Lower lobe of right lung (tissue), 2 donors: ENCODE measurements at regions not wholly inside any gene's neighbourhood (a gene's known extent, or its start where the extent isn't known, plus 50 kb on each side); places are given as distances from the start of the nearest gene placed in this dataset.
"Not testable (repeated sequence)": the region's sequence is repeated elsewhere in the genome, so short reads cannot be mapped to it uniquely, and the experiment has no call there.

Experiments
- ATAC-seq, 2 donors: fragments of 200-7000 bp; cut with Tn5 transposase; one replicate each; pipeline ENCODE4 v1.9.1; 2020 to 2022; ENCODE audit warnings: mild to moderate bottlenecking in 2 of 2, moderate library complexity in 2 of 2
- DNase-seq: peaks from one replicate; pipeline ENCODE4 v3.0.0-alpha.2; 2020
- H3K27ac ChIP-seq: fragments of 200-600 bp; one replicate; pipeline ENCODE4 v1.8.0; 2022
- H3K27me3 ChIP-seq: fragments of 200-600 bp; one replicate; pipeline ENCODE4 v1.8.0; 2022; ENCODE audit warnings: low read depth
- H3K36me3 ChIP-seq: fragments of 200-600 bp; one replicate; pipeline ENCODE4 v1.8.0; 2022; ENCODE audit warnings: mild to moderate bottlenecking
- H3K4me1 ChIP-seq: fragments of 200-600 bp; one replicate; pipeline ENCODE4 v1.8.0; 2022
- H3K4me3 ChIP-seq: fragments of 200-600 bp; one replicate; pipeline ENCODE4 v1.8.0; 2022; ENCODE audit warnings: mild to moderate bottlenecking
- H3K9me3 ChIP-seq: fragments of 200-600 bp; one replicate; pipeline ENCODE4 v1.8.0; 2022
- intact Hi-C: fragments of 100-400 bp; cut with DNase I; formaldehyde crosslinking; loops from one replicate; pipeline ENCODE4 v1.11.0; 2022
- TF ChIP-seq, protein P1 (sequence below): fragments of 200-600 bp; IDR thresholded peaks from one replicate; pipeline ENCODE4 v1.8.0; 2022; ENCODE audit warnings: antibody characterized with exemption, mild to moderate bottlenecking
- donor health status: DM: no; HTN: yes; CAD: no; lungs with severe emphysema.

GRCh38 chr4:95949136-95949765 is 109.4 kb downstream of the PDHA2 start:
- DNase-seq (no peak), ATAC-seq (no peak)
- TF ChIP-seq, protein P1, sequence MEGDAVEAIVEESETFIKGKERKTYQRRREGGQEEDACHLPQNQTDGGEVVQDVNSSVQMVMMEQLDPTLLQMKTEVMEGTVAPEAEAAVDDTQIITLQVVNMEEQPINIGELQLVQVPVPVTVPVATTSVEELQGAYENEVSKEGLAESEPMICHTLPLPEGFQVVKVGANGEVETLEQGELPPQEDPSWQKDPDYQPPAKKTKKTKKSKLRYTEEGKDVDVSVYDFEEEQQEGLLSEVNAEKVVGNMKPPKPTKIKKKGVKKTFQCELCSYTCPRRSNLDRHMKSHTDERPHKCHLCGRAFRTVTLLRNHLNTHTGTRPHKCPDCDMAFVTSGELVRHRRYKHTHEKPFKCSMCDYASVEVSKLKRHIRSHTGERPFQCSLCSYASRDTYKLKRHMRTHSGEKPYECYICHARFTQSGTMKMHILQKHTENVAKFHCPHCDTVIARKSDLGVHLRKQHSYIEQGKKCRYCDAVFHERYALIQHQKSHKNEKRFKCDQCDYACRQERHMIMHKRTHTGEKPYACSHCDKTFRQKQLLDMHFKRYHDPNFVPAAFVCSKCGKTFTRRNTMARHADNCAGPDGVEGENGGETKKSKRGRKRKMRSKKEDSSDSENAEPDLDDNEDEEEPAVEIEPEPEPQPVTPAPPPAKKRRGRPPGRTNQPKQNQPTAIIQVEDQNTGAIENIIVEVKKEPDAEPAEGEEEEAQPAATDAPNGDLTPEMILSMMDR: no peak
- Histone ChIP-seq H3K27me3 (no peaks in the 10 kb centered on the region), H3K4me1 (no peaks in the 10 kb centered on the region), H3K36me3 (no peaks in the 10 kb centered on the region), H3K27ac (no peak overlapping the region), H3K4me3 (no peak overlapping the region), H3K9me3 (no peaks in the 10 kb centered on the region)
- intact Hi-C loops: no loop called here

DNA sequence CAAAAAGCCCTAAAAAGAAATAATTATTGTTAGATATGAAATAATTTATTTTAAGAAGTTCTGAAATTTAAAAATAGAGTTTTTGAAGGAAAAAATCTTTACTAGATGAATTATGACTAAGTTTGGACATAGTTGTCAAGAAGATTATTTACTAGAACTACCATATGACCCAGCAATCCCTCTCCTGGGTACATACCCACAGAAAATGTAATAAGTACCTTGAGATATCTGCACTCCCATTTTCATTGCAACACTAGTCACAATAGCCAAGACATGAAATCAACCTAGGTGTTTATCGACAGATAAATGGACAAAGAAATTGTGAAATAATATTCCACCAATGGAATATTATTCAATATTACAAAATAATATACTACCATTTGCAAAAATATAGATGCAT is 109.9 kb downstream of the PDHA2 start:
- no peaks in the 10 kb centered on the region for H3K9me3 ChIP-seq
- intact Hi-C loops: no loop called here
- no peaks in the 10 kb centered on the region for H3K36me3 ChIP-seq
- no peak for ATAC-seq
- TF ChIP-seq, protein P1: no peak
- H3K4me3 ChIP-seq: no peak overlapping the region
- no peaks in the 10 kb centered on the region for H3K27me3 ChIP-seq
- no peak overlapping the region for H3K27ac ChIP-seq
- H3K4me1 ChIP-seq: no peaks in the 10 kb centered on the region
- no peak for DNase-seq

- DNase-seq, H3K4me3 ChIP-seq, H3K36me3 ChIP-seq, ATAC-seq, H3K27ac ChIP-seq, H3K27me3 ChIP-seq, intact Hi-C loops, H3K4me1 ChIP-seq, H3K9me3 ChIP-seq: not testable (repeated sequence)
Observed at GRCh38 chr4:95952538-95952937, 112.6 kb downstream of the PDHA2 start.

GRCh38 chr4:95956094-95956493 is 116.2 kb downstream of the PDHA2 start:
- DNase-seq (no peak), ATAC-seq (no peak)
- TF ChIP-seq, protein P1: no peak
- no peaks in the 10 kb centered on the region for H3K9me3 ChIP-seq
- H3K4me1 ChIP-seq: no peaks in the 10 kb centered on the region
- H3K27ac ChIP-seq: no peak overlapping the region
- H3K27me3 ChIP-seq: no peaks in the 10 kb centered on the region
- H3K4me3 ChIP-seq: no peak overlapping the region
- no peaks in the 10 kb centered on the region for H3K36me3 ChIP-seq
- intact Hi-C loops: no loop called here

DNA sequence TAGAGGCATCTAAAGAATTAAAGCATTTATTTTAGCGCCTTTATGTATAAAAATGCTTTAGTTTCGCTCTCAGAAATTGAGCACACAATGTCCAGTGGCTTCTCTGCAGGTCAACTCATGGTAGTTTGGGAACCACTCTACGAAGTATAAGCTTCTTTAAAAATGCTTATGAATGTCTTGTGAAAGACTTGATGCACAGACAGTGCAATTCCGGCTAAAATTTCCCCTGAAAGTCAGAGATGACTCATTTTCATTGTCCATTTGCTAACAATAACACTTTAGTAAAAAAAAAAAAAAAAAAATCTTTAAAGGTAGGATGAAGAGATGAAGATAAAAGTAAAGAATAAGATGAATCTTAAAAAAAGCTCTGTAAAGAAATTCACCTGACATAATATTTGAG is 117.2 kb downstream of the PDHA2 start:
- no peak overlapping the region for H3K27ac ChIP-seq
- H3K4me1 ChIP-seq: no peaks in the 10 kb centered on the region
- intact Hi-C loops: no loop called here
- no peaks in the 10 kb centered on the region for H3K36me3 ChIP-seq
- no peaks in the 10 kb centered on the region for H3K27me3 ChIP-seq
- DNase-seq (no peak), ATAC-seq (no peak)
- no peaks in the 10 kb centered on the region for H3K9me3 ChIP-seq
- TF ChIP-seq, protein P1: no peak
- no peak overlapping the region for H3K4me3 ChIP-seq

DNA sequence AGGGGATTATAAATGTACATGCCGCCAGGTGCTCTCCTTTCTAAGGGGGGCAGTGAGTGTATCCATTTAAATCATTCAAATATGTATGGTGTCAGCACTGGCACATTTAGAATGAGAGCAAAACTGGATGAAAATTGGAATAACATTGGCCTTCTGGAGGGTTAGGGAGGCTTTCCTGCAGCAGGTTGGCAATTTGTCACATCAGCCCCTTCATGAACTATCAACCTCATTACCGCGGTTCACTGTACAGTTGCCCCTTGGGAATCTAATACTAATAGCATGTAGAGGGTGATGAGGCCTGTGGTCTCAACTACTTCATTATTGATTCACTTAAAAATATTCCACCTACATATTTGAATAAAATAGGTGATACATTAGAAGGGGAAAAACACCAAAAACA is 117.9 kb downstream of the PDHA2 start:
- no peak for DNase-seq
- intact Hi-C loops: no loop called here
- ATAC-seq: no peak
- Histone ChIP-seq H3K9me3 (no peaks in the 10 kb centered on the region), H3K36me3 (no peaks in the 10 kb centered on the region), H3K27ac (no peak overlapping the region), H3K4me3 (no peak overlapping the region), H3K27me3 (no peaks in the 10 kb centered on the region), H3K4me1 (no peaks in the 10 kb centered on the region)
- TF ChIP-seq, protein P1: no peak
